ENCODE measurements at regions not wholly inside any gene's neighbourhood (a gene's known extent, or its start where the extent isn't known, plus 50 kb on each side); places are given as distances from the start of the nearest gene placed in this dataset.

GRCh38 chr4:58042176-58042575 is 932.0 kb upstream of the IGFBP7 start:
- no peak for TF ChIP-seq CTCF (tag by site-specific recombination; IDR thresholded peaks at IDR 0.05)
- TF ChIP-seq ZNF513 (tag by site-specific recombination; IDR thresholded peaks at IDR 0.05), result no peak
- TF ChIP-seq ZNF501 (tag by site-specific recombination; IDR thresholded peaks at IDR 0.05), result no peak
- TF ChIP-seq ZNF274 (IDR thresholded peaks at IDR 0.05; ENCODE audit: low read length), result no peak
- no peak for TF ChIP-seq ZNF274 (tag by site-specific recombination; IDR thresholded peaks at IDR 0.05; ENCODE audit: borderline replicate concordance)
- no peak for TF ChIP-seq ZNF121 (tag by site-specific recombination; IDR thresholded peaks at IDR 0.05)
- TF ChIP-seq ZNF530 (tag by site-specific recombination; IDR thresholded peaks at IDR 0.05; ENCODE audit: low read depth), result no peak
- no peak for TF ChIP-seq SP2 (tag by site-specific recombination; IDR thresholded peaks at IDR 0.05)
- TF ChIP-seq YY1 (tag by site-specific recombination; IDR thresholded peaks at IDR 0.05), result no peak
- TF ChIP-seq BCL11A (tag by site-specific recombination; IDR thresholded peaks at IDR 0.05; ENCODE audit: low read depth), result no peak
- TF ChIP-seq REST (tag by site-specific recombination; IDR thresholded peaks at IDR 0.05), result no peak
- no peak for TF ChIP-seq SALL2 (tag by site-specific recombination; IDR thresholded peaks at IDR 0.05; ENCODE audit: borderline replicate concordance)
- TF ChIP-seq MYNN (tag by site-specific recombination; IDR thresholded peaks at IDR 0.05; ENCODE audit: borderline replicate concordance), result no peak
- no peak for TF ChIP-seq ATF2 (tag by site-specific recombination; IDR thresholded peaks at IDR 0.05; ENCODE audit: low read depth)
